ENCODE measurements at regions not wholly inside any gene's neighbourhood (a gene's known extent, or its start where the extent isn't known, plus 50 kb on each side); places are given as distances from the start of the nearest gene placed in this dataset.

GRCh38 chr21:20351138-20351537, 647.1 kb upstream of the NCAM2 start:
- no peaks in the 10 kb centered on the region for H3K36me3 ChIP-seq (ENCODE audit: insufficient read depth, insufficient read length, low read length)
- H3K4me3 ChIP-seq (ENCODE audit: insufficient read length, low read depth) = no peak overlapping the region
- 0 out of 2 replicates have a peak, but pooled peaks cover 9% of the 10 kb centered on the region for H3K9me3 ChIP-seq (ENCODE audit: insufficient read depth, low read length)
- DNase-seq (ENCODE audit: low read depth, low spot score) = no peak
- no peaks in the 10 kb centered on the region for H3K27me3 ChIP-seq (ENCODE audit: insufficient read depth, insufficient read length)
- H3K9ac ChIP-seq (ENCODE audit: insufficient read length, low read depth) = no peak overlapping the region
- H3K4me1 ChIP-seq (ENCODE audit: insufficient read depth, insufficient read length) = no peaks in the 10 kb centered on the region
- TF ChIP-seq ZNF274 (IDR thresholded peaks at IDR 0.05; ENCODE audit: low read depth, low read length) = no peak
- TF ChIP-seq SUZ12 (IDR thresholded peaks at IDR 0.05; ENCODE audit: extremely low read depth, insufficient read depth, insufficient read length) = no peak
- no peak for TF ChIP-seq YY1 (IDR thresholded peaks at IDR 0.05; ENCODE audit: insufficient read depth, insufficient read length)

DNA sequence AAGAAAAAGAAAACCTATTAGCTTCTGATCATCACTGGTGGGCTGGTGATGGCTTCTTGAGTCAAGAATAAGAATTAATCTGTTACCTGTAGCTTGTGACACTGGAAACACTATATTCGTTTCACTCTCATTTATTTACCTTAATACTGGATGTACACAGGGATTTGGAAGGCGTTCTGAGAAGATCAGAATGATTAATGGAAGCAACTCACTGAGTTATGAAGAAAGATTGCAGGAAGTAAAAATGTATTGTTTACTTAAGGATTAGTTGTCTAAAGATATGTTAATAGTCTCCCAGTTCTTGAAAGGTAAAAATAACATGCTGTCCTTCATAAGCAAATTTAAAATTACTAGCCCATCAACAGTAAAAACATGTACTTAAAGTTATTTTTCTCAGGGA, 644.9 kb upstream of the NCAM2 start:
- 0 out of 2 replicates have a peak, but pooled peaks cover 5% of the 10 kb centered on the region for H3K9me3 ChIP-seq (ENCODE audit: insufficient read depth, low read length)
- no peak overlapping the region for H3K4me3 ChIP-seq (ENCODE audit: insufficient read length, low read depth)
- H3K36me3 ChIP-seq (ENCODE audit: insufficient read depth, insufficient read length, low read length) = no peaks in the 10 kb centered on the region
- H3K4me1 ChIP-seq (ENCODE audit: insufficient read depth, insufficient read length) = no peaks in the 10 kb centered on the region
- DNase-seq (ENCODE audit: low read depth, low spot score) = no peak
- TF ChIP-seq YY1 (IDR thresholded peaks at IDR 0.05; ENCODE audit: insufficient read depth, insufficient read length) (no peak), SUZ12 (IDR thresholded peaks at IDR 0.05; ENCODE audit: extremely low read depth, insufficient read depth, insufficient read length) (no peak)
- no peak overlapping the region for H3K9ac ChIP-seq (ENCODE audit: insufficient read length, low read depth)
- no peaks in the 10 kb centered on the region for H3K27me3 ChIP-seq (ENCODE audit: insufficient read depth, insufficient read length)

DNA sequence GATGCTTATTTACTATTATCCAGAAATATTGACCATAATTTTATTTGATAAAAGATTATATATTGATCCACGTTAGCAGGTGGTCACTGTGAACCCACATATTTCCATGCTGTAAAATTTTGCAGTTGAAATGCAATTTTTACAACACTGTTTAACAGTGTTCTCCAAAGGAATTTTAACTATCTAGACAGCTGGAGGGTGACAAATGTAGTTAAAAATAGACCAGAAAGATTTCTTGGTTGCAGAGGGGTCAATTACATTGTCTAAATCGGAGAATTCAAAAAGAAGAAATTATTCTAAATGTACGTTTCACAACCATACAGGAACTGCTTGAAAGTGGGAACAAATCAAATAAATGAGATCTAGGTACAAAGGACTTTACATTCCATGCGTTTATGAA, 625.2 kb upstream of the NCAM2 start:
- Histone ChIP-seq H3K9me3 (ENCODE audit: insufficient read depth, low read length) (no peaks in the 10 kb centered on the region), H3K4me3 (ENCODE audit: insufficient read length, low read depth) (no peak overlapping the region), H3K9ac (ENCODE audit: insufficient read length, low read depth) (no peak overlapping the region), H3K4me1 (ENCODE audit: insufficient read depth, insufficient read length) (no peaks in the 10 kb centered on the region), H3K27me3 (ENCODE audit: insufficient read depth, insufficient read length) (no peaks in the 10 kb centered on the region), H3K36me3 (ENCODE audit: insufficient read depth, insufficient read length, low read length) (no peaks in the 10 kb centered on the region)
- TF ChIP-seq YY1 (IDR thresholded peaks at IDR 0.05; ENCODE audit: insufficient read depth, insufficient read length) (no peak), SUZ12 (IDR thresholded peaks at IDR 0.05; ENCODE audit: extremely low read depth, insufficient read depth, insufficient read length) (no peak), ZNF274 (IDR thresholded peaks at IDR 0.05; ENCODE audit: low read depth, low read length) (no peak)
- DNase-seq (ENCODE audit: low read depth, low spot score) = no peak

DNA sequence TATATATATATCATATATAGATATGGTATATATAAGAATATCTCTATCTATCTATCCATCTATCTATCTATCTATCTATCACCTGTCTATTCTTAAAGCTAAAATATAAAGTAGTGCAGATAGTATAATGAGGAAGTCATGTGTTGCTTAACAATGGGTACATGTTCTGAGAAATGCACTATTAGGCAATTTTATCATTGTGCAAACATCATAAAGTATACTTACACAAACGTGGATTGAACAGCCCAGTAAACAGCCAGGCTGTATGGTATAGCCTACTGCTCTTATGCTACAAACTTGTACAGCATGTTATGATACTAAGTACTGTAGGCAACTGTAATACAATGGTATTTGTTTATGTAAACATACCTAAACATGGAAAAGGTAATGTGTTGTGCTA, 621.0 kb upstream of the NCAM2 start:
- no peak for TF ChIP-seq YY1 (IDR thresholded peaks at IDR 0.05; ENCODE audit: insufficient read depth, insufficient read length)
- no peak for TF ChIP-seq SUZ12 (IDR thresholded peaks at IDR 0.05; ENCODE audit: extremely low read depth, insufficient read depth, insufficient read length)
- no peak for TF ChIP-seq ZNF274 (IDR thresholded peaks at IDR 0.05; ENCODE audit: low read depth, low read length)
- H3K27me3 ChIP-seq (ENCODE audit: insufficient read depth, insufficient read length) = no peaks in the 10 kb centered on the region
- no peak for DNase-seq (ENCODE audit: low read depth, low spot score)
- no peaks in the 10 kb centered on the region for H3K4me1 ChIP-seq (ENCODE audit: insufficient read depth, insufficient read length)
- H3K9me3 ChIP-seq (ENCODE audit: insufficient read depth, low read length) = no peaks in the 10 kb centered on the region
- H3K36me3 ChIP-seq (ENCODE audit: insufficient read depth, insufficient read length, low read length) = no peaks in the 10 kb centered on the region
- H3K9ac ChIP-seq (ENCODE audit: insufficient read length, low read depth) = no peak overlapping the region
- H3K4me3 ChIP-seq (ENCODE audit: insufficient read length, low read depth) = no peak overlapping the region

DNA sequence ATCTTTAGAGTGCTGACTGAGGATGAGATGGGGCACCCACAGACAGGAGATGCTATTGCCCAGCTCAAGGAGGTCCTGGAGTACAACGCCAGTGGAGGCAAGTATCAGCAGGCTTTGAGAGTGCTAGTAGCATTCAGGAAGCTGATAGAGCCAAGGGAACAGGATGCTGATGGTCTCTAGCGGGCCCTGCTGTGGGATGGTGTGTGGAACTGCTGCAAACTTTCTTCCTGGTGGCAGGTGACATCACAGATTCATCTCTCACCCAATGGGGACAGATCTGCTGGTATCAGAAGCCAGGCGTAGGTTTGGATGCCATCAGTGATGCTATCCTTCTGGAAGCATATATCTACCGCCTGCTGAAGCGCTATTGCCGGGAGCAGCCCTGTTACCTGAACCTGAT, 609.8 kb upstream of the NCAM2 start:
- Histone ChIP-seq H3K27me3 (ENCODE audit: insufficient read depth, insufficient read length) (no peaks in the 10 kb centered on the region), H3K9me3 (ENCODE audit: insufficient read depth, low read length) (no peaks in the 10 kb centered on the region), H3K36me3 (ENCODE audit: insufficient read depth, insufficient read length, low read length) (no peaks in the 10 kb centered on the region), H3K4me3 (ENCODE audit: insufficient read length, low read depth) (no peak overlapping the region), H3K9ac (ENCODE audit: insufficient read length, low read depth) (no peak overlapping the region), H3K4me1 (ENCODE audit: insufficient read depth, insufficient read length) (no peaks in the 10 kb centered on the region)
- no peak for DNase-seq (ENCODE audit: low read depth, low spot score)
- TF ChIP-seq ZNF274 (IDR thresholded peaks at IDR 0.05; ENCODE audit: low read depth, low read length) (no peak), YY1 (IDR thresholded peaks at IDR 0.05; ENCODE audit: insufficient read depth, insufficient read length) (no peak), SUZ12 (IDR thresholded peaks at IDR 0.05; ENCODE audit: extremely low read depth, insufficient read depth, insufficient read length) (no peak)

GRCh38 chr21:20396798-20397197, 601.4 kb upstream of the NCAM2 start:
- Histone ChIP-seq H3K27me3 (ENCODE audit: insufficient read depth, insufficient read length) (no peaks in the 10 kb centered on the region), H3K36me3 (ENCODE audit: insufficient read depth, insufficient read length, low read length) (no peaks in the 10 kb centered on the region), H3K4me3 (ENCODE audit: insufficient read length, low read depth) (no peak overlapping the region), H3K4me1 (ENCODE audit: insufficient read depth, insufficient read length) (no peaks in the 10 kb centered on the region), H3K9me3 (ENCODE audit: insufficient read depth, low read length) (peaks cover 5% of the 10 kb centered on the region; the same call in 1 of the 2 replicates), H3K9ac (ENCODE audit: insufficient read length, low read depth) (no peak overlapping the region)
- DNase-seq (ENCODE audit: low read depth, low spot score) = no peak
- TF ChIP-seq SUZ12 (IDR thresholded peaks at IDR 0.05; ENCODE audit: extremely low read depth, insufficient read depth, insufficient read length) (no peak), YY1 (IDR thresholded peaks at IDR 0.05; ENCODE audit: insufficient read depth, insufficient read length) (no peak), ZNF274 (IDR thresholded peaks at IDR 0.05; ENCODE audit: low read depth, low read length) (no peak)

GRCh38 chr21:20404915-20405314, 593.3 kb upstream of the NCAM2 start:
- no peak overlapping the region for H3K9ac ChIP-seq (ENCODE audit: insufficient read length, low read depth)
- H3K36me3 ChIP-seq (ENCODE audit: insufficient read depth, insufficient read length, low read length) = no peaks in the 10 kb centered on the region
- no peak overlapping the region for H3K4me3 ChIP-seq (ENCODE audit: insufficient read length, low read depth)
- H3K27me3 ChIP-seq (ENCODE audit: insufficient read depth, insufficient read length) = no peaks in the 10 kb centered on the region
- TF ChIP-seq ZNF274 (IDR thresholded peaks at IDR 0.05; ENCODE audit: low read depth, low read length) (no peak), SUZ12 (IDR thresholded peaks at IDR 0.05; ENCODE audit: extremely low read depth, insufficient read depth, insufficient read length) (no peak), YY1 (IDR thresholded peaks at IDR 0.05; ENCODE audit: insufficient read depth, insufficient read length) (no peak)
- H3K9me3 ChIP-seq (ENCODE audit: insufficient read depth, low read length) = no peaks in the 10 kb centered on the region
- no peaks in the 10 kb centered on the region for H3K4me1 ChIP-seq (ENCODE audit: insufficient read depth, insufficient read length)
- no peak for DNase-seq (ENCODE audit: low read depth, low spot score)

- no peaks in the 10 kb centered on the region for H3K27me3 ChIP-seq (ENCODE audit: insufficient read depth, insufficient read length)
- no peaks in the 10 kb centered on the region; the same call in 1 of the 2 replicates for H3K9me3 ChIP-seq (ENCODE audit: insufficient read depth, low read length)
- H3K36me3 ChIP-seq (ENCODE audit: insufficient read depth, insufficient read length, low read length) = no peaks in the 10 kb centered on the region
- no peaks in the 10 kb centered on the region for H3K4me1 ChIP-seq (ENCODE audit: insufficient read depth, insufficient read length)
- no peak for DNase-seq (ENCODE audit: low read depth, low spot score)
- H3K4me3 ChIP-seq (ENCODE audit: insufficient read length, low read depth) = no peak overlapping the region
- TF ChIP-seq ZNF274 (IDR thresholded peaks at IDR 0.05; ENCODE audit: low read depth, low read length) = no peak
- TF ChIP-seq YY1 (IDR thresholded peaks at IDR 0.05; ENCODE audit: insufficient read depth, insufficient read length) = no peak
- TF ChIP-seq SUZ12 (IDR thresholded peaks at IDR 0.05; ENCODE audit: extremely low read depth, insufficient read depth, insufficient read length) = no peak
- H3K9ac ChIP-seq (ENCODE audit: insufficient read length, low read depth) = no peak overlapping the region
Observed at GRCh38 chr21:20418353-20418752, 579.9 kb upstream of the NCAM2 start.

Measured in NT2/D1 (cell line).